GM12864 (cell line): ENCODE measurements at regions not wholly inside any gene's neighbourhood (a gene's known extent, or its start where the extent isn't known, plus 50 kb on each side); places are given as distances from the start of the nearest gene placed in this dataset.

Experiments used
- DNase-seq: peaks from one replicate; pipeline ENCODE4 v3.0.0-alpha.2; 2011; ENCODE audit warnings: low read depth
- H3K4me3 ChIP-seq: 2 replicates; pipeline ENCODE4 v1.5.1; 2011; ENCODE audit warnings: mild to moderate bottlenecking, low read depth, low read length, control low read depth
- TF ChIP-seq, protein P1 (sequence below): IDR thresholded peaks from 2 replicates; pipeline ENCODE4 v1.5.1; 2011; ENCODE audit warnings: low read depth, mild to moderate bottlenecking, moderate library complexity, low read length, control low read depth, inconsistent platforms; ENCODE audit errors: missing control alignments

DNA sequence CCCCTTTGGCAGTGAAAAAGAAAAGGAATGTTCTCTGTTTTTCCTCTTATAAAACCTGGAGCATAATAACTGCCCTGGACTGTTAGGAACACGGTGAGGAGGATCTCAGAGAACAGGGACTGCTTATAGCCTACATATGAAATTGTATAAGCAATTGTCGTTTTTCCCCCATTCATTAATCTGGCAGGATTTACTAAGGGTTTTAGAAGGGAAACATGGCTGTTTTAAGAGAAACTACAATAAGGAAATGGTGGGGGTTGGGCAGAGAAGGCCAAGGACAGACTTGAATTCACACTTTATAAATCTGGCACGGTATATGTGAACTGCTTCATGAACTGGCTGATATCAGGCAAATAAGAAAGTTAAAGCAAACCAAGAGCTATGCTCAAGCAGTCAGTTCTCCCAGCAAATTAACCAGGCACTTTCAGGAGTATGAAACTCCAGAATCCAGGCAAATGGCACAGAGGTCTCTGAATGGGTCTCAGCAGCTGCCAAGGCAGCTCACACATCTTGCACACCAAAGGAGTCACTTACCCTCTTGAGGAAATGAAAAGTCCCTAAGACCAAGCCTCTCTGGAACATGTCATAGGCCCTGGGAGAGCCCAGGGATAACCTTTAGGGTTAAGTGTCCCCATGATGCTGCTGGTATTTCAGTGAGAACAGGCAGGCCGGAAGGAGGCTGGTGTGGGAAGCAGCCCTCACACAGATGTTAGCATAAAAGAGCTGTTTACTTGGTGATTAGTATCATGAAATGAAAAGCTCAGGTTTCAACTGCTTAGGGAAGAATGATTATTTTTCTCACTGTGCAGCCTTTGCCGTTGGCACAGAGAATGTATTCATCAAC lies 260.5 kb upstream of the MARCKS start:
- H3K4me3 ChIP-seq: no peak overlapping the region
- no peak for DNase-seq
- TF ChIP-seq, protein P1, sequence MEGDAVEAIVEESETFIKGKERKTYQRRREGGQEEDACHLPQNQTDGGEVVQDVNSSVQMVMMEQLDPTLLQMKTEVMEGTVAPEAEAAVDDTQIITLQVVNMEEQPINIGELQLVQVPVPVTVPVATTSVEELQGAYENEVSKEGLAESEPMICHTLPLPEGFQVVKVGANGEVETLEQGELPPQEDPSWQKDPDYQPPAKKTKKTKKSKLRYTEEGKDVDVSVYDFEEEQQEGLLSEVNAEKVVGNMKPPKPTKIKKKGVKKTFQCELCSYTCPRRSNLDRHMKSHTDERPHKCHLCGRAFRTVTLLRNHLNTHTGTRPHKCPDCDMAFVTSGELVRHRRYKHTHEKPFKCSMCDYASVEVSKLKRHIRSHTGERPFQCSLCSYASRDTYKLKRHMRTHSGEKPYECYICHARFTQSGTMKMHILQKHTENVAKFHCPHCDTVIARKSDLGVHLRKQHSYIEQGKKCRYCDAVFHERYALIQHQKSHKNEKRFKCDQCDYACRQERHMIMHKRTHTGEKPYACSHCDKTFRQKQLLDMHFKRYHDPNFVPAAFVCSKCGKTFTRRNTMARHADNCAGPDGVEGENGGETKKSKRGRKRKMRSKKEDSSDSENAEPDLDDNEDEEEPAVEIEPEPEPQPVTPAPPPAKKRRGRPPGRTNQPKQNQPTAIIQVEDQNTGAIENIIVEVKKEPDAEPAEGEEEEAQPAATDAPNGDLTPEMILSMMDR: no peak

DNA sequence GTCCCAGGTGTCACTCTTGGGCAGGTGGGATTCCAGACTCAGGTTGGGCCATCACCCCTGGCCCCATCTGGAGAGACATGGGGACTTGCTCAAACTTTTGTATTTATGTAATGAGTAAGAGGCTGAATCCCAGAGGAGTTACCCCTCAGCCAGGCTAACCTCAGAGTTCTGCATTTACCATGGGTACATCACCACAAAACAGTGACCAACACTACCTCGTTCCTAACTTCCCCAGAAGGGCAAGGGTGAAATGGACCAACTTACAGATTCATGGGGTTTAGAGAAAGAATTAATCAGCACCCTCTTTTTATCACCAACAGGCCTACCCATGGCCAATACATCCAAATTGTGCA lies 259.9 kb upstream of the MARCKS start:
- no peak overlapping the region for H3K4me3 ChIP-seq
- TF ChIP-seq, protein P1: no peak
- DNase-seq: no peak

DNA sequence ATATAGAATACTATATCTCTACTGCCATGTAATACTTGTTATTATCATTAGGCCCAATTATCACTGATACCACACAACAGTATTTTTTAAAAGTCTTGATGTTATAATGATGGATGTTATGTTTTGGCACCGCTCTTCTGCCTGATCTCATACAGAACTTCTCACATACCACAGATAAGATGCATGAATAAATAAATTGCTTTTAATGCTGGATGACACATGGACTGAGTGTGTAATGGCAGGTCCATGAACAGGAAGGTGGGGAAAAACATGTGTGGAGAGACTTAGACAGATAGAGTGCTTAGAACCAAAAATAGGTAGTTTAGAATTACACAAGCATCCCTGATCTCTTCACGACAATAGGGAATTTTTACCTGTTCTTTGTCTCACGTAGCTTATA lies 258.4 kb upstream of the MARCKS start:
- DNase-seq: no peak
- TF ChIP-seq, protein P1: no peak
- H3K4me3 ChIP-seq: no peak overlapping the region

DNA sequence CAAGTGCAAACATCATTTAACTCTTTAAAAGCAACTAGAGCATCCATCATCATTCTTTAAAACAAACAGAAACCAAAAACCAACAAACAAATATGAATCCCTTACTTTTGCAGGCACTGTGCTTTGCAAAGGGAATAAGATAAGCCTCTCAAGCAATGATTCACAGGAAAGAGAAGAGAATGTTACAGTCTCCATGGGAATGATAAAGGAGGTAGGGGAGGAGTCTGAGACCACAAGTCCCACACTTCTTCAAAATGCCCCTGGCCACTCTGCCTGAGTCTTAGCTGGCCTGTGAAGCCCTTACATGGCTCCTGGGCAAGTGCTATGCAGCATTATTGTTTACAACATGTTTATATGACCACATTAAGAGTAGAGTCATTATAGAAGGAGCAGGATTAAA lies 257.7 kb upstream of the MARCKS start:
- H3K4me3 ChIP-seq: no peak overlapping the region
- no peak for DNase-seq
- TF ChIP-seq, protein P1: no peak

DNA sequence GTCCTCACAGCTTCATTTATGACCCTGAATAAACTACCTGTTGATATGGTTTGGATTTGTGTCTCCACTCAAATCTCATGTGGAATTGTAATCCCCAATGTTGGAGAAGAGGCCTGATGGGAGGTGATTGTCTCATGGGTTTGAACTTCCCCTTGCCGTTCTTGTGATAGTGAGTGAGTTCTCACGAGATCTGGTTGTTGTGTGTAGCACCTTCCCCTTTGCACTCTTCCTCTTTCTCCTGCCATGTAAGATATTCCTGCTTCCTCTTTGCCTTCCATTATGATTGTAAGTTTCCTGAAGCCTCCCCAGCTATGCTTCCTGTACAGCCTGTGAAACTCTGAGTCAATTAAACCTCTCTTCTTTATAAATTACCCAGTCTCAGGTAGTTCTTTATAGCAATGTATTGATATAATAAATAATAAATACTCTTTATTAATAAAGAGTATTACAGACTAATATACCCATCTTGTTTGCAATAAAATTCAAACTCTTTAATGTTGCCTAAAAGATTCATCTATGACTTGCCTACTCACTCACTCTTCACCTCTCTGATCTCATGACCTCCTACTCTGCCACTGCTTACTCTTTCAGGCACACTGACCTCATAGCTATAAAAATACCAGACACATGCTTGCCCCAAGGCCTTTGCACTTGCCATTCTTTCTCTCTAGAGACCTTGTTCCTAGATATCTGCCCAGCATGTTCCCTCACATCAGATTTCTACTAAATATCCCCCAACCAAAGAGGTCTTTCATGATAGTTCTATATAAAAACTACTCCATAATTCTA lies 256.4 kb upstream of the MARCKS start:
- H3K4me3 ChIP-seq: no peak overlapping the region
- TF ChIP-seq, protein P1: no peak
- DNase-seq: no peak

DNA sequence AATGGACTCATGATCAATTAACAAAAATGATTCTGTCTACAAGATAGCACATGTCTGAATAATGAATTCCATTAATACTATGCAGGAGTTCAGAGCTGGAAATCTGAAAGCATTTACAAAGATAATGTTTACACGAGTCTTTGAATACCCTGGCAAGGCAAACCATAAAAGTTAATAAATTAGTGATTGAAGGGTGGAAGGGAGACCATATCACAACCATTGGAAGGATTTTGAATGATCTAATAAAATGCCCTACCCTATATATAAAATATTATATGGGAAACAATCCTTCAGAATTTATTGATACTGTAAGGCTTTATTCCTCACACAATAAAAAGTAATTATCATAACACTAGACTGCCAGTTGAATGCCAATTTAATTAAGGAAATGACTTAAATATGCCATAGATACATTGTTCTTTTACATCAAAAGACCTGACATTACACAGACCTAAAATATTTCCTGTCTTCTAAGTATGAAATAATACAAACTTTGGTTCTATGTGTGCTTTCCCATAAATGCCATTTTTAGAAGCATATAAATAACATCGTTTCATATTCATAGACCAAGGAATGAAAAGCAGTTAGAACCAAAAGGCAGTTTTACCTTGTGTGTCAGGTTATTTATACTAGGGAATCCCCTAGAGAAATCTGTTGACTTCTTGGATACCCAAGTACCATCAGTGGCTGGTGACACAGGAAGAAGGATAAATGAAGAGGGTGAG lies 249.2 kb upstream of the MARCKS start:
- DNase-seq: no peak
- no peak overlapping the region for H3K4me3 ChIP-seq
- TF ChIP-seq, protein P1: no peak
